ENCODE measurements at regions not wholly inside any gene's neighbourhood (a gene's known extent, or its start where the extent isn't known, plus 50 kb on each side); places are given as distances from the start of the nearest gene placed in this dataset.
A peak's percentile ranks its signal among the peaks of the same experiment; 100 is the strongest.

- H3K9me3 ChIP-seq (ENCODE audit: control insufficient read depth, insufficient read depth, low read depth, low read length), result no peaks in the 10 kb centered on the region
- H3K27ac ChIP-seq (ENCODE audit: extremely low read depth, low read depth, low read length), result no peak overlapping the region
- H3K4me3 ChIP-seq (ENCODE audit: low read depth, low read length), result no peak overlapping the region
- H3K4me1 ChIP-seq (ENCODE audit: control insufficient read depth, insufficient read depth, low read length), result no peaks in the 10 kb centered on the region
- ChIA-PET CTCF (no interaction called here), POLR2A (no interaction called here)
- TF ChIP-seq, protein P1, sequence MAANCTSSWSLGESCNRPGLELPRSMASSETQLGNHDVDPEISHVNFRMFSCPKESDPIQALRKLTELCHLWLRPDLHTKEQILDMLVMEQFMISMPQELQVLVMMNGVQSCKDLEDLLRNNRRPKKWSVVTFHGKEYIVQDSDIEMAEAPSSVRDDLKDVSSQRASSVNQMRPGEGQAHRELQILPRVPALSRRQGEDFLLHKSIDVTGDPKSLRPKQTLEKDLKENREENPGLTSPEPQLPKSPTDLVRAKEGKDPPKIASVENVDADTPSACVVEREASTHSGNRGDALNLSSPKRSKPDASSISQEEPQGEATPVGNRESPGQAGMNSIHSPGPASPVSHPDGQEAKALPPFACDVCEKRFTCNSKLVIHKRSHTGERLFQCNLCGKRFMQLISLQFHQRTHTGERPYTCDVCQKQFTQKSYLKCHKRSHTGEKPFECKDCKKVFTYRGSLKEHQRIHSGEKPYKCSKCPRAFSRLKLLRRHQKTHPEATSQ (tag by site-specific recombination; IDR thresholded peaks at IDR 0.05), result no peak
- no peak for TF ChIP-seq ZFP41 (tag by site-specific recombination; IDR thresholded peaks at IDR 0.05; ENCODE audit: borderline replicate concordance)
- no peak for TF ChIP-seq IKZF3 (tag by site-specific recombination; IDR thresholded peaks at IDR 0.05)
- no peak for TF ChIP-seq EGR2 (tag by site-specific recombination; IDR thresholded peaks at IDR 0.05; ENCODE audit: low read depth)
- TF ChIP-seq ZNF211 (tag by site-specific recombination; IDR thresholded peaks at IDR 0.05; ENCODE audit: low read depth), result no peak
- no peak for TF ChIP-seq ZNF223 (tag by site-specific recombination; IDR thresholded peaks at IDR 0.05)
- TF ChIP-seq SCRT2 (tag by site-specific recombination; IDR thresholded peaks at IDR 0.05), result no peak
- no peak for TF ChIP-seq GLI2 (tag by site-specific recombination; IDR thresholded peaks at IDR 0.05; ENCODE audit: borderline replicate concordance, low read depth)
- no peak for TF ChIP-seq ZNF639 (tag by site-specific recombination; IDR thresholded peaks at IDR 0.05)
- TF ChIP-seq ZEB2 (tag by site-specific recombination; IDR thresholded peaks at IDR 0.05), result no peak
- no peak for TF ChIP-seq ZSCAN16 (tag by site-specific recombination; IDR thresholded peaks at IDR 0.05)
- no peak for TF ChIP-seq ZBTB17 (tag by site-specific recombination; IDR thresholded peaks at IDR 0.05)
- no peak for TF ChIP-seq KLF8 (tag by site-specific recombination; IDR thresholded peaks at IDR 0.05)
- no peak for TF ChIP-seq ZNF654 (tag by site-specific recombination; IDR thresholded peaks at IDR 0.05; ENCODE audit: low read depth)
- TF ChIP-seq ZNF792 (tag by site-specific recombination; IDR thresholded peaks at IDR 0.05), result no peak
- H3K36me3 ChIP-seq (ENCODE audit: control insufficient read depth in 2 of 2, insufficient read depth in 1 of 2, low read length in 2 of 2), result no peaks in the 10 kb centered on the region
Measured at GRCh38 chr13:68063181-68063580, 833.0 kb upstream of the PCDH9 start.

- POLR2A ChIA-PET, result no interaction called here
- H3K9me3 ChIP-seq (ENCODE audit: control insufficient read depth, insufficient read depth, low read depth, low read length), result no peaks in the 10 kb centered on the region
- no peaks in the 10 kb centered on the region for H3K36me3 ChIP-seq (ENCODE audit: control insufficient read depth in 2 of 2, insufficient read depth in 1 of 2, low read length in 2 of 2)
- CTCF ChIA-PET, result no interaction called here
- H3K27ac ChIP-seq (ENCODE audit: extremely low read depth, low read depth, low read length), result no peak overlapping the region
- no peak overlapping the region for H3K4me3 ChIP-seq (ENCODE audit: low read depth, low read length)
- H3K4me1 ChIP-seq (ENCODE audit: control insufficient read depth, insufficient read depth, low read length), result no peaks in the 10 kb centered on the region
- no peak for TF ChIP-seq ZNF660 (tag by site-specific recombination; IDR thresholded peaks at IDR 0.05)
Measured at GRCh38 chr13:68057836-68058235, 827.7 kb upstream of the PCDH9 start.

- H3K27ac ChIP-seq (ENCODE audit: extremely low read depth, low read depth, low read length), result no peak overlapping the region
- no peak overlapping the region for H3K4me3 ChIP-seq (ENCODE audit: low read depth, low read length)
- no peaks in the 10 kb centered on the region for H3K36me3 ChIP-seq (ENCODE audit: control insufficient read depth in 2 of 2, insufficient read depth in 1 of 2, low read length in 2 of 2)
- no peaks in the 10 kb centered on the region for H3K9me3 ChIP-seq (ENCODE audit: control insufficient read depth, insufficient read depth, low read depth, low read length)
- ChIA-PET POLR2A (no interaction called here), CTCF (no interaction called here)
- H3K4me1 ChIP-seq (ENCODE audit: control insufficient read depth, insufficient read depth, low read length), result no peaks in the 10 kb centered on the region
- TF ChIP-seq ZNF426 (tag by site-specific recombination; IDR thresholded peaks at IDR 0.05) (no peak), IKZF3 (tag by site-specific recombination; IDR thresholded peaks at IDR 0.05) (no peak), ZNF629 (tag by site-specific recombination; IDR thresholded peaks at IDR 0.05) (no peak), ZNF350 (tag by site-specific recombination; IDR thresholded peaks at IDR 0.05) (no peak), REST (tag by site-specific recombination; IDR thresholded peaks at IDR 0.05) (no peak), ZNF184 (tag by site-specific recombination; IDR thresholded peaks at IDR 0.05) (no peak), KLF16 (tag by site-specific recombination; IDR thresholded peaks at IDR 0.05) (no peak), TRIM28 (IDR thresholded peaks at IDR 0.05; ENCODE audit: borderline replicate concordance, low read length) (peak; percentile 100), ZNF624 (tag by site-specific recombination; IDR thresholded peaks at IDR 0.05) (no peak)
- TF ChIP-seq, protein P2, sequence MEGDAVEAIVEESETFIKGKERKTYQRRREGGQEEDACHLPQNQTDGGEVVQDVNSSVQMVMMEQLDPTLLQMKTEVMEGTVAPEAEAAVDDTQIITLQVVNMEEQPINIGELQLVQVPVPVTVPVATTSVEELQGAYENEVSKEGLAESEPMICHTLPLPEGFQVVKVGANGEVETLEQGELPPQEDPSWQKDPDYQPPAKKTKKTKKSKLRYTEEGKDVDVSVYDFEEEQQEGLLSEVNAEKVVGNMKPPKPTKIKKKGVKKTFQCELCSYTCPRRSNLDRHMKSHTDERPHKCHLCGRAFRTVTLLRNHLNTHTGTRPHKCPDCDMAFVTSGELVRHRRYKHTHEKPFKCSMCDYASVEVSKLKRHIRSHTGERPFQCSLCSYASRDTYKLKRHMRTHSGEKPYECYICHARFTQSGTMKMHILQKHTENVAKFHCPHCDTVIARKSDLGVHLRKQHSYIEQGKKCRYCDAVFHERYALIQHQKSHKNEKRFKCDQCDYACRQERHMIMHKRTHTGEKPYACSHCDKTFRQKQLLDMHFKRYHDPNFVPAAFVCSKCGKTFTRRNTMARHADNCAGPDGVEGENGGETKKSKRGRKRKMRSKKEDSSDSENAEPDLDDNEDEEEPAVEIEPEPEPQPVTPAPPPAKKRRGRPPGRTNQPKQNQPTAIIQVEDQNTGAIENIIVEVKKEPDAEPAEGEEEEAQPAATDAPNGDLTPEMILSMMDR (tag by site-specific recombination; IDR thresholded peaks at IDR 0.05), result no peak
Measured at GRCh38 chr13:68056816-68057710, 826.9 kb upstream of the PCDH9 start.
